Type B pancreatic cell (in vitro differentiated cells): ENCODE measurements at regions not wholly inside any gene's neighbourhood (a gene's known extent, or its start where the extent isn't known, plus 50 kb on each side); places are given as distances from the start of the nearest gene placed in this dataset.

Experiments
- DNase-seq: peaks from one replicate; pipeline ENCODE4 v3.0.0; 2021; ENCODE audit warnings: mixed read lengths; ENCODE audit not compliant: unreplicated experiment; ENCODE audit errors: extremely low spot score
- H3K27ac Mint-ChIP-seq: 2 replicates; pipeline ENCODE4 v1.8.0; 2021; ENCODE audit warnings: mild to moderate bottlenecking, mixed read lengths
- H3K27me3 Mint-ChIP-seq: 2 replicates; pipeline ENCODE4 v1.8.0; 2021; ENCODE audit warnings: mixed read lengths
- H3K36me3 Mint-ChIP-seq: 2 replicates; pipeline ENCODE4 v1.8.0; 2021; ENCODE audit warnings: mixed read lengths
- H3K4me1 Mint-ChIP-seq: one replicate; pipeline ENCODE4 v1.8.0; 2021; ENCODE audit warnings: mixed read lengths; ENCODE audit not compliant: unreplicated experiment
- H3K4me3 Mint-ChIP-seq: 2 replicates; pipeline ENCODE4 v1.8.0; 2021; ENCODE audit warnings: mild to moderate bottlenecking, mixed read lengths
- H3K9me3 Mint-ChIP-seq: 2 replicates; pipeline ENCODE4 v1.8.0; 2021; ENCODE audit warnings: mixed read lengths
- TF ChIP-seq, protein P1 (sequence below): fragments of 200-600 bp; sonication (generic); conservative IDR thresholded peaks from 2 replicates; pipeline ENCODE4 v1.5.0; 2021; ENCODE audit warnings: antibody characterized with exemption, mild to moderate bottlenecking

DNA sequence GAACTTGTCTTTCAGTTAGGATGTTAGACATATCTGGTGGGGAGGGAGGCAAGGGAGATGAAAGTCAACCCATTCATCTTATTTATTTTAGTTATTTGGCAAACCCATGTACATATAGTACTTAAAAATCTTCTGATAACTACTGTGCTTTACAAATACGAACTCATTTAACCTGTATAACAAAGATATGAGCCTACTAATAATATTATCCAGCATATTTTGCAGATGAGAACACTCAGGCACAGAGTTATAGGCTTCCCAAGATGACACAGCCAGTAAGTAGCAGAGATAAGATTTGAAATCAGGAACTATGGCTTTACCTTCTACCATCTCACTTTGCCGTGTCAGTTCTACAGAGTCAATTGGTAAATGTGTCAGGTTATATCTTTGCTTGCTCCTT lies 262.6 kb upstream of the DOK6 start:
- no peak for DNase-seq
- Mint-ChIP-seq H3K4me3 (no peak overlapping the region), H3K4me1 (no peaks in the 10 kb centered on the region), H3K27ac (no peak overlapping the region), H3K36me3 (no peaks in the 10 kb centered on the region), H3K27me3 (no peaks in the 10 kb centered on the region), H3K9me3 (peaks cover 3% of the 10 kb centered on the region)
- TF ChIP-seq, protein P1, sequence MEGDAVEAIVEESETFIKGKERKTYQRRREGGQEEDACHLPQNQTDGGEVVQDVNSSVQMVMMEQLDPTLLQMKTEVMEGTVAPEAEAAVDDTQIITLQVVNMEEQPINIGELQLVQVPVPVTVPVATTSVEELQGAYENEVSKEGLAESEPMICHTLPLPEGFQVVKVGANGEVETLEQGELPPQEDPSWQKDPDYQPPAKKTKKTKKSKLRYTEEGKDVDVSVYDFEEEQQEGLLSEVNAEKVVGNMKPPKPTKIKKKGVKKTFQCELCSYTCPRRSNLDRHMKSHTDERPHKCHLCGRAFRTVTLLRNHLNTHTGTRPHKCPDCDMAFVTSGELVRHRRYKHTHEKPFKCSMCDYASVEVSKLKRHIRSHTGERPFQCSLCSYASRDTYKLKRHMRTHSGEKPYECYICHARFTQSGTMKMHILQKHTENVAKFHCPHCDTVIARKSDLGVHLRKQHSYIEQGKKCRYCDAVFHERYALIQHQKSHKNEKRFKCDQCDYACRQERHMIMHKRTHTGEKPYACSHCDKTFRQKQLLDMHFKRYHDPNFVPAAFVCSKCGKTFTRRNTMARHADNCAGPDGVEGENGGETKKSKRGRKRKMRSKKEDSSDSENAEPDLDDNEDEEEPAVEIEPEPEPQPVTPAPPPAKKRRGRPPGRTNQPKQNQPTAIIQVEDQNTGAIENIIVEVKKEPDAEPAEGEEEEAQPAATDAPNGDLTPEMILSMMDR = no peak

DNA sequence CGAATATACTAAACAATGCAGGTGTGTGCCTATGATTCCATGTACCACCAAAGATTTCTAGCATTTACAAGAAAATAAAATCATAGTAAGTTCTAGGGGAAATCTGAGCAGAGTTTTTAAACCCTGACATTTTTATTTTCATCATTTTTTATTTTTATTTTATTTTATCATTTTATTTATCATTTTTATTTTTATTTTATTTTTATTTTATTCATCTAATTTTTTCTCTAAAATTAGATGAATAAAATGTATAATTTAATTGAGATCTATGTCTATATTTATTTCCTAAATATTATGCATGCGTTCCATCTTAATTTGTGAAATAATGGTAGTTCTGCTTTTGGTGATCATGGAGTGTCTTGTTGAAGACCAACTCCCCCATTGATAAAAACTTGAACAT lies 257.6 kb upstream of the DOK6 start:
- H3K36me3 Mint-ChIP-seq = no peaks in the 10 kb centered on the region
- no peaks in the 10 kb centered on the region for H3K27me3 Mint-ChIP-seq
- H3K27ac Mint-ChIP-seq = no peak overlapping the region
- no peaks in the 10 kb centered on the region for H3K4me1 Mint-ChIP-seq
- TF ChIP-seq, protein P1 = no peak
- no peaks in the 10 kb centered on the region for H3K9me3 Mint-ChIP-seq
- H3K4me3 Mint-ChIP-seq = no peak overlapping the region
- no peak for DNase-seq

DNA sequence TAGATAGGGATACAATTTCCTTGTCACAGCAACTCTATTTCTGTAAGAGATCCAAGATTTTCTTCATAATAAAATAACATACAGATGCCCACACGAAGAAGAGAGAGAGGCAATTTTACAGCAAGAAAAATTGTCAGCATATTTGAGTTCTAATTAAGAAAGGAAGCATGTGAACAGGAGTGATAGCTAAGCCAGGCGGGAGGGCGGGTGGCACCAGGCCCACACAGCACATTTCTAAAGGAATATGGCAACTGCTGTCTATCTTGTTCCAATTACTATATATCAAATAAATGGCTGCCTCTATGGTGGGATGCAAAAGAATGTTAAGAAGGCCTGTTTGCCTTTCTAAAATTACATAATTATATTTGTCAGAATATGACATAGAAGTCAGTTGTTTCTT lies 248.3 kb upstream of the DOK6 start:
- Mint-ChIP-seq H3K36me3 (no peaks in the 10 kb centered on the region), H3K4me1 (no peaks in the 10 kb centered on the region), H3K27me3 (no peaks in the 10 kb centered on the region), H3K9me3 (no peaks in the 10 kb centered on the region), H3K4me3 (no peak overlapping the region), H3K27ac (no peak overlapping the region)
- TF ChIP-seq, protein P1 = no peak
- no peak for DNase-seq

DNA sequence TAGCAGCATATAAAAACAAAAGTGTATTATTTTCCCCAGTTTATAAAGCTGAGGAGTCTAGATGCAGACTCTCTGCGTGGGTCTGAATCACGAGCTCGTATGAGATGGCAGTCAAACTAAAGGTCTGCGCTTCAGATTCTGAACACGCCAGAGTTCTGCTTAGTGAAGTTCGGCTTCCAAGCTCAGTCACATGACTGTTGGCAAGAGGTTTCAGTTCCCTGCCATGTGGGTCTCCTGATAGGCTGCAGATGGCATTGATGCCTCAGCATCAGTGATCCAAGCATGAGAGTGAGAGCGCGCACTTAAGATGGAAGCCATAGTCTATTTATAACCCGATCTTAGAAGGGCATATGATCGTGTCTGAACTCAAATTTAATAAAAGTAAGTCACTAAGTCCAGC lies 242.8 kb upstream of the DOK6 start:
- Mint-ChIP-seq H3K4me1 (peaks cover 8% of the 10 kb centered on the region), H3K36me3 (no peaks in the 10 kb centered on the region), H3K27ac (no peak overlapping the region), H3K4me3 (no peak overlapping the region), H3K9me3 (no peaks in the 10 kb centered on the region), H3K27me3 (peaks cover 3% of the 10 kb centered on the region)
- DNase-seq = no peak
- TF ChIP-seq, protein P1 = no peak

DNA sequence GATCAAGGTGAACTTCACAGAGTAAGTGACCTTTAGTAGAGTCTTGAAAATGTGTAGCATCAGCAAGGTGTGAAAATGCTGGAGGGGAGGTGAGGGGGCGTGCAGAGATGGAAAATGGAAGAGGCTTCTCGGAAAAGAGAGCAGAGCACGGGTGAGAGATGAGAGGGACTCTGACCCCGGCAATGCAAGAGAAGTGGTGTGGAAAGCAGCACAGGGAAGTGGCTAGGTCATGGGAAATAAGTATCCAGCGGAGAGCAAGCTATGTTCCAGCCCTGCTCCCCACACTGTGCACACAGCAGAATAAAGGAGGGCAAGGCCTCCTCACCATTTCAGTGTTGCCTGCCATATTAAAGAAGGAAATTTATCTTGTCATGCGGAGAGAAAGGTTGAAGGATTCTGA lies 241.7 kb upstream of the DOK6 start:
- Mint-ChIP-seq H3K4me1 (peaks cover 8% of the 10 kb centered on the region), H3K27me3 (peaks cover 3% of the 10 kb centered on the region), H3K4me3 (no peak overlapping the region), H3K27ac (peak overlapping the region; percentile 22), H3K9me3 (no peaks in the 10 kb centered on the region), H3K36me3 (no peaks in the 10 kb centered on the region)
- no peak for DNase-seq
- TF ChIP-seq, protein P1 = no peak

DNA sequence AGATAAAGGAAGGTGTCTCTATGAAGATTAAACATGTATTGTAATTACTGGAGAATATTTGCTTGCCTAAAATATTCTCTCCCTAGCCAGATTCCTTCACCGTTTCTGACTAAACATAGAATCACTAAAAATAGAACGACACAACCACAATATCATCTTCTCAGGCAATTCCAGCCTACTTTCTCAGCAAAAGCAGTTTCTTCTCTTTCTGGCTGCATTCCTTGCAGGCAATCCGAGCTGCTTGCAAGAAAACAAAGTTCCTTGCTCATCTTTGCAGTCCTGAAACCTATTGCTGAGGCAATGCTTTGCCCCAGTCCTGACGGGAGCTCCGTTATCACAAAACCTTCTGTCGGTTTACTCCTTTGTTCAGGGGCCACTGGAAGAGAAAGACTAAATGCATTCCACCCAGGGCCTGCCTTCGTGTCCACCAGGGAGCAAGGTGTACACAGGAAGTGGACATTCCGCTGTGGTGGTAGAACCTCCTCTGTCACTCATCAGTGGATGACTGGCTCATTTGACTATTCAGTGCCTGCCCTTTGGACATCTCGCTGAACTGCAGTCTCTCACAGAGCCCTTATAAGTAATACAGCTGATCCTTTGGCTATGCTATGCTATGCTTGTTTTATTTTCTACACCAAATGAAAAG lies 239.2 kb upstream of the DOK6 start:
- Mint-ChIP-seq H3K27ac (no peak overlapping the region), H3K27me3 (peaks cover 3% of the 10 kb centered on the region), H3K9me3 (no peaks in the 10 kb centered on the region), H3K4me3 (no peak overlapping the region), H3K4me1 (peaks cover 8% of the 10 kb centered on the region), H3K36me3 (no peaks in the 10 kb centered on the region)
- TF ChIP-seq, protein P1 = no peak
- no peak for DNase-seq
